PC-3 (cell line): ENCODE measurements at regions not wholly inside any gene's neighbourhood (a gene's known extent, or its start where the extent isn't known, plus 50 kb on each side); places are given as distances from the start of the nearest gene placed in this dataset.

Experiments used
- ATAC-seq: fragments of 200-7000 bp; cut with Tn5 transposase; 2 replicates; pipeline ENCODE4 v1.9.1; 2020; ENCODE audit warnings: mild to moderate bottlenecking, moderate library complexity
- BruUV-seq: library from RNA; stranded (reverse); fragments of 400-500 nt; replicated peaks from 2 replicates; lab custom pipeline; 2021; lab: Mats Ljungman, UMichigan
- CTCF ChIA-PET: fragments of 300-600 bp; sonication (Branson Sonifier 250); formaldehyde crosslinking; loops from one replicate; lab custom pipeline; 2022; ENCODE audit warnings: antibody characterized with exemption; lab: Charles Lee
- POLR2A ChIA-PET: fragments of 300-600 bp; sonication (Branson Sonifier 250); formaldehyde crosslinking; loops from one replicate; lab custom pipeline; 2022; ENCODE audit warnings: antibody characterized with exemption; ENCODE audit not compliant: unreplicated experiment; lab: Charles Lee
- DNase-seq: peaks from one replicate; pipeline ENCODE4 v3.0.0-alpha.2; 2015
- H2AFZ ChIP-seq: fragments of 300-600 bp; sonication (generic); 2 replicates; pipeline ENCODE4 v1.6.0; 2016; ENCODE audit warnings: antibody characterized with exemption, low read length
- H3F3A ChIP-seq: fragments of 300-600 bp; sonication (generic); one replicate; pipeline ENCODE4 v1.6.0; 2017; ENCODE audit warnings: antibody characterized with exemption, low read length, control low read depth, mild to moderate bottlenecking; ENCODE audit not compliant: unreplicated experiment
- H3K27ac ChIP-seq: fragments of 300-600 bp; sonication (generic); 2 replicates; pipeline ENCODE4 v1.5.1; 2016; ENCODE audit warnings: mild to moderate bottlenecking, low read length
- H3K27me3 ChIP-seq: fragments of 300-600 bp; sonication (generic); 2 replicates; pipeline ENCODE4 v1.6.1; 2016; ENCODE audit warnings: low read length, mixed read lengths
- H3K36me3 ChIP-seq: fragments of 300-600 bp; sonication (generic); 2 replicates; pipeline ENCODE4 v1.6.1; 2016; ENCODE audit warnings: low read depth, mixed run types, low read length, mixed read lengths
- H3K4me1 ChIP-seq: fragments of 300-600 bp; sonication (generic); 2 replicates; pipeline ENCODE4 v1.5.1; 2016; ENCODE audit warnings: low read length; ENCODE audit not compliant: insufficient read depth
- H3K4me2 ChIP-seq: fragments of 300-600 bp; sonication (generic); 2 replicates; pipeline ENCODE4 v1.6.0; 2016; ENCODE audit warnings: low read length
- H3K4me3 ChIP-seq: fragments of 300-600 bp; sonication (generic); 2 replicates; pipeline ENCODE4 v1.5.1; 2016; ENCODE audit warnings: mild to moderate bottlenecking, low read length, mixed read lengths
- H3K79me2 ChIP-seq: fragments of 300-600 bp; sonication (generic); 2 replicates; pipeline ENCODE4 v1.6.1; 2017; ENCODE audit warnings: low read length, mixed read lengths
- H3K9ac ChIP-seq: fragments of 300-600 bp; sonication (generic); 2 replicates; pipeline ENCODE4 v1.6.0; 2016; ENCODE audit warnings: mild to moderate bottlenecking, low read length
- H3K9me2 ChIP-seq: fragments of 300-600 bp; sonication (generic); replicated peaks from 2 replicates; pipeline ENCODE4 v1.6.1; 2016; ENCODE audit warnings: mixed run types, low read length, mixed read lengths
- H3K9me3 ChIP-seq: fragments of 300-600 bp; sonication (generic); 2 replicates; pipeline ENCODE4 v1.6.1; 2016; ENCODE audit warnings: low read length, mixed read lengths
- H4K20me1 ChIP-seq: fragments of 300-600 bp; sonication (generic); 2 replicates; pipeline ENCODE4 v1.6.1; 2016; ENCODE audit warnings: low read length, mixed read lengths
- CTCF ChIP-seq: fragments of 300-600 bp; sonication (generic); conservative IDR thresholded peaks from 2 replicates; pipeline ENCODE4 v1.5.1; 2017; ENCODE audit warnings: antibody characterized with exemption, low read depth, mild to moderate bottlenecking, low read length
- EZH2 ChIP-seq: fragments of 300-600 bp; sonication (generic); IDR thresholded peaks from one replicate; pipeline ENCODE4 v1.6.1; 2017; ENCODE audit warnings: antibody characterized with exemption, mild to moderate bottlenecking, low read length; ENCODE audit not compliant: unreplicated experiment
- EZH2phosphoT487 ChIP-seq: fragments of 300-600 bp; sonication (generic); IDR thresholded peaks from 2 replicates; pipeline ENCODE4 v1.6.1; 2018; ENCODE audit warnings: mild to moderate bottlenecking, antibody characterized with exemption, low read length, borderline replicate concordance
- intact Hi-C: fragments of 100-400 bp; cut with micrococcal nuclease; formaldehyde crosslinking; loops from 2 replicates; pipeline ENCODE4 v1.9.0; 2023

GRCh38 chr1:69103213-69103612 lies 464.5 kb upstream of the LRRC7 start:
- DNase-seq (no peak), ATAC-seq (no peak)
- POLR2A ChIA-PET = no interaction called here
- BruUV-seq = no TSS peak
- Histone ChIP-seq H3K4me1 (no peaks in the 10 kb centered on the region), H3K27me3 (no peaks in the 10 kb centered on the region), H3K9ac (no peak overlapping the region), H3K9me2 (no peaks in the 10 kb centered on the region), H3K9me3 (no peaks in the 10 kb centered on the region), H3K36me3 (no peaks in the 10 kb centered on the region), H3K27ac (no peak overlapping the region), H4K20me1 (no peaks in the 10 kb centered on the region), H3K79me2 (no peaks in the 10 kb centered on the region), H3K4me3 (no peak overlapping the region), H3F3A (no peaks in the 10 kb centered on the region), H2AFZ (no peak overlapping the region), H3K4me2 (no peak overlapping the region)
- CTCF ChIA-PET = no interaction called here
- intact Hi-C loops = no loop called here
- TF ChIP-seq EZH2 (no peak), EZH2phosphoT487 (no peak), CTCF (no peak)

GRCh38 chr1:69103705-69104385 lies 463.9 kb upstream of the LRRC7 start:
- Histone ChIP-seq H3K27ac (no peak overlapping the region), H3K4me3 (no peak overlapping the region), H3K4me2 (no peak overlapping the region), H3K9me2 (no peaks in the 10 kb centered on the region), H3K27me3 (no peaks in the 10 kb centered on the region), H3F3A (no peaks in the 10 kb centered on the region), H3K9ac (no peak overlapping the region), H2AFZ (no peak overlapping the region), H3K4me1 (no peaks in the 10 kb centered on the region), H4K20me1 (no peaks in the 10 kb centered on the region), H3K36me3 (no peaks in the 10 kb centered on the region), H3K9me3 (no peaks in the 10 kb centered on the region), H3K79me2 (no peaks in the 10 kb centered on the region)
- POLR2A ChIA-PET = no interaction called here
- DNase-seq = no peak
- intact Hi-C loops = no loop called here
- ATAC-seq = no peak
- no peak for TF ChIP-seq CTCF
- no peak for TF ChIP-seq EZH2phosphoT487
- no peak for TF ChIP-seq EZH2
- CTCF ChIA-PET = no interaction called here
- BruUV-seq = no TSS peak

- ChIA-PET CTCF (no interaction called here), POLR2A (no interaction called here)
- no peaks in the 10 kb centered on the region for H3K27me3 ChIP-seq
- H3K36me3 ChIP-seq = no peaks in the 10 kb centered on the region
- ATAC-seq = no peak
- no peak overlapping the region for H3K9ac ChIP-seq
- no TSS peak for BruUV-seq
- H3K9me3 ChIP-seq = no peaks in the 10 kb centered on the region
- no peak overlapping the region for H3K4me3 ChIP-seq
- TF ChIP-seq EZH2phosphoT487 (no peak), EZH2 (no peak), CTCF (no peak)
- intact Hi-C loops = no loop called here
- H3K4me2 ChIP-seq = no peak overlapping the region
- H3K9me2 ChIP-seq = no peaks in the 10 kb centered on the region
- no peaks in the 10 kb centered on the region for H3F3A ChIP-seq
- no peaks in the 10 kb centered on the region for H3K79me2 ChIP-seq
- H4K20me1 ChIP-seq = no peaks in the 10 kb centered on the region
- no peak for DNase-seq
- no peaks in the 10 kb centered on the region for H3K4me1 ChIP-seq
- no peak overlapping the region for H2AFZ ChIP-seq
- no peak overlapping the region for H3K27ac ChIP-seq
Observed at GRCh38 chr1:69104894-69105293, 462.8 kb upstream of the LRRC7 start.
